Breast epithelium (tissue), 4 donors: ENCODE measurements at regions not wholly inside any gene's neighbourhood (a gene's known extent, or its start where the extent isn't known, plus 50 kb on each side); places are given as distances from the start of the nearest gene placed in this dataset.

Experiments
- DNase-seq, 2 donors: peaks; one replicate each; pipeline ENCODE4 v3.0.0-alpha.2; 2019; ENCODE audit warnings: low spot score in 2 of 2
- H3K27ac ChIP-seq, 2 donors: fragments of 200-600 bp; sonication (generic) in 1 of 2; one replicate each; pipeline ENCODE4 v1.5.1; 2016 to 2019; ENCODE audit warnings: mild to moderate bottlenecking in 1 of 2
- H3K27me3 ChIP-seq, 2 donors: fragments of 200-600 bp; sonication (generic) in 1 of 2; one replicate each; pipeline versions ENCODE4 v1.5.1 to v1.6.0; 2017 to 2019; ENCODE audit warnings: control low read depth in 1 of 2, mild to moderate bottlenecking in 1 of 2
- H3K36me3 ChIP-seq: fragments of 200-600 bp; one replicate; pipeline ENCODE4 v1.5.1; 2019
- H3K4me1 ChIP-seq, 2 donors: fragments of 200-600 bp; sonication (generic); one replicate each; pipeline ENCODE4 v1.5.1; 2016 to 2019; ENCODE audit warnings: control low read depth in 1 of 2
- H3K4me3 ChIP-seq, 3 donors: fragments of 200-600 bp; sonication (generic); 1 replicate in 2 of 3; 2 replicates in 1 of 3; pipeline ENCODE4 v1.5.1; 2016 to 2019; ENCODE audit warnings: mild to moderate bottlenecking in 3 of 3, moderate library complexity in 2 of 3
- H3K9me3 ChIP-seq, 2 donors: fragments of 200-600 bp; sonication (generic) in 1 of 2; one replicate each; pipeline ENCODE4 v1.5.1; 2016 to 2019; ENCODE audit warnings: control low read depth in 1 of 2
- CTCF ChIP-seq, 3 donors: fragments of 450-650 bp; IDR thresholded peaks; one replicate each; pipeline ENCODE4 v1.5.1; 2016 to 2017; ENCODE audit warnings: antibody characterized with exemption in 3 of 3, mild to moderate bottlenecking in 3 of 3, moderate library complexity in 3 of 3
- POLR2A ChIP-seq: fragments of 450-650 bp; IDR thresholded peaks from one replicate; pipeline ENCODE4 v1.6.1; 2016; ENCODE audit warnings: antibody characterized with exemption, mild to moderate bottlenecking, moderate library complexity
- POLR2AphosphoS5 ChIP-seq, 3 donors: sonication (generic); formaldehyde crosslinking; IDR thresholded peaks; one replicate each; pipeline ENCODE4 v1.6.1; 2017; ENCODE audit warnings: antibody characterized with exemption in 3 of 3
- intact Hi-C: fragments of 100-400 bp; cut with DNase I; formaldehyde crosslinking; loops from one replicate; pipeline ENCODE4 v1.15.1; 2023; ENCODE audit warnings: low total_unique reads

DNA sequence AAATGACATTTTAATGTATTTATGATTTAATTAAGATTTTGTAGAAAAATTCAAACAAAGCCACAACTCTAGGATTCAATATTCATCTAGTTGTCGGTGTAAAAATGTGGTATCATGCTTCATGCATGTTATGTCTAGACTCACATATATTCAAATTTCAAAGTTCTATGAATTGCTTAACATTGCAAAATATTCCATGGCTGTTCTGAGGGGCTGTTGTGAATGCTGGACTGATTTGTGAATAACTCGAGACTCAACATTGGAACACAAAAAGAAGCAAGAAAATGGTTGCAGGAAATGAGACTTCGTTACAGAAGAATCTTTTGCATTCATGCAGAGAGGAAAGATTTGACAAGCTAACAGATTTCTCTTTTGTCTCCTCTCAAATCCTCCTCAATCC is 705.9 kb downstream of the DHX35 start:
- intact Hi-C loops = no loop called here
- no peaks in the 10 kb centered on the region for H3K4me1 ChIP-seq
- H3K4me3 ChIP-seq = no peak overlapping the region
- no peaks in the 10 kb centered on the region for H3K9me3 ChIP-seq
- no peaks in the 10 kb centered on the region for H3K27me3 ChIP-seq
- H3K27ac ChIP-seq = no peak overlapping the region
- no peak for DNase-seq
- TF ChIP-seq CTCF (IDR thresholded peaks at IDR 0.05) (no peak), POLR2A (no peak), POLR2AphosphoS5 (IDR thresholded peaks at IDR 0.05) (no peak)
- H3K36me3 ChIP-seq = no peaks in the 10 kb centered on the region

DNA sequence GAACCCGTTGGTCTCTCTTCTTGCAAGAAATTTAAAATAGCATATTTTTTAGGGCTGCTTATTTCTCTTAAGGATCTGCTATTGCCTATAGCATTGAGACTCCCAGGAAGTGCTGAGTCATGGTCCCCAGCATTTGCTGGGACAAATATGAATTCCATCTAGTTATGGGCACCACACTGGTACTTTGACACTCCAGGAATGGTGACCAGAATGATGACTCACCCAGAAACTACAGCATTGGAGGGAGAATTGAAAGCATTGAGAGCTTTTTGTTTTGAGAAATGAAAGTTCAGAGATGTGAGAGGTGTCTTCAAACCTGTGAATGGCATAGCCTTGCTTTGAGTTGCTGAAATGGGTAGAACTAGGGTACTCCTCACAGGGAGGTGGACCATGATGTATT is 699.7 kb downstream of the DHX35 start:
- Histone ChIP-seq H3K4me1 (no peaks in the 10 kb centered on the region), H3K27ac (no peak overlapping the region), H3K27me3 (no peaks in the 10 kb centered on the region), H3K4me3 (no peak overlapping the region), H3K36me3 (no peaks in the 10 kb centered on the region), H3K9me3 (no peaks in the 10 kb centered on the region)
- intact Hi-C loops = no loop called here
- DNase-seq = no peak
- TF ChIP-seq POLR2A = no peak
- no peak for TF ChIP-seq CTCF (IDR thresholded peaks at IDR 0.05)
- TF ChIP-seq POLR2AphosphoS5 (IDR thresholded peaks at IDR 0.05) = no peak

DNA sequence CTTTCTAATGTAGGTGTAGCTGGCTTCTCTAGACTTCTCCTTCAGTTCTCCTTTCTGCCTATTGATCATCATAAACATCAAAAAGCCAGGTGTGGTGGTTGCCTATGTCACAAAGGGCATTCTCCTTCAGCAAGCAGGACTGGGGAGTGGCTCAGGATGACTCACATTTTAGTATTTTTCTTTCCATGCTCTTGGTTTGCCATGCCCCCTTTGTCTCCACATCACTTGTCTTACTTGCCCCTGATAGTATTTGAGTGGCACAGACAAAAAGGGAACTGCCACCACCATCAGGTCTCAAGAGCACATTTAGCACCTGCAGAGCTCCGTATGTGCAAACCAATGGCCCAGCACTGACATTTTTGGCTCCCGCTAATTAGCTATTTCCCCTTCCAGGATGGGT is 698.8 kb downstream of the DHX35 start:
- no peak overlapping the region for H3K4me3 ChIP-seq
- H3K27me3 ChIP-seq = no peaks in the 10 kb centered on the region
- DNase-seq = no peak
- intact Hi-C loops = no loop called here
- no peak overlapping the region for H3K27ac ChIP-seq
- TF ChIP-seq POLR2AphosphoS5 (IDR thresholded peaks at IDR 0.05) (no peak), POLR2A (no peak), CTCF (IDR thresholded peaks at IDR 0.05) (no peak)
- H3K4me1 ChIP-seq = no peaks in the 10 kb centered on the region
- H3K9me3 ChIP-seq = no peaks in the 10 kb centered on the region
- no peaks in the 10 kb centered on the region for H3K36me3 ChIP-seq

GRCh38 chr20:39660226-39660625 is 698.1 kb downstream of the DHX35 start:
- no peaks in the 10 kb centered on the region for H3K36me3 ChIP-seq
- no peak for DNase-seq
- TF ChIP-seq POLR2A (no peak), POLR2AphosphoS5 (IDR thresholded peaks at IDR 0.05) (no peak), CTCF (IDR thresholded peaks at IDR 0.05) (no peak)

GRCh38 chr20:39658662-39659409 is 696.7 kb downstream of the DHX35 start:
- intact Hi-C loops = loop anchor here (5.0 kb wide), 1 partner anchor 753 kb away; no protein-coding TSS in a partner anchor
- Histone ChIP-seq H3K4me1 (no peaks in the 10 kb centered on the region), H3K27me3 (no peaks in the 10 kb centered on the region), H3K27ac (no peak overlapping the region), H3K9me3 (no peaks in the 10 kb centered on the region), H3K4me3 (no peak overlapping the region), H3K36me3 (no peaks in the 10 kb centered on the region)
- no peak for TF ChIP-seq POLR2A
- TF ChIP-seq CTCF (IDR thresholded peaks at IDR 0.05) = no peak
- no peak for TF ChIP-seq POLR2AphosphoS5 (IDR thresholded peaks at IDR 0.05)
- no peak for DNase-seq

More at GRCh38 chr20:39660226-39660625, 698.1 kb downstream of the DHX35 start:
- H3K27me3 ChIP-seq = no peaks in the 10 kb centered on the region
- no peaks in the 10 kb centered on the region for H3K4me1 ChIP-seq
- H3K9me3 ChIP-seq = no peaks in the 10 kb centered on the region
- H3K27ac ChIP-seq = no peak overlapping the region
- intact Hi-C loops = no loop called here
- H3K4me3 ChIP-seq = no peak overlapping the region
